DND-41 (cell line): ENCODE measurements at regions not wholly inside any gene's neighbourhood (a gene's known extent, or its start where the extent isn't known, plus 50 kb on each side); places are given as distances from the start of the nearest gene placed in this dataset.

Source experiments
- EZH2 ChIP-seq: IDR thresholded peaks from 3 replicates; pipeline ENCODE4 v1.6.1; 2012; ENCODE audit warnings: borderline replicate concordance, low read depth, mild to moderate bottlenecking, moderate library complexity, low read length, inconsistent platforms; ENCODE audit not compliant: severe bottlenecking
- TF ChIP-seq, protein P1 (sequence below): IDR thresholded peaks from 2 replicates; pipeline ENCODE4 v1.5.1; 2012; ENCODE audit warnings: borderline replicate concordance, low read length, moderate library complexity, mild to moderate bottlenecking; ENCODE audit not compliant: poor library complexity, severe bottlenecking; ENCODE audit errors: extremely low read depth

DNA sequence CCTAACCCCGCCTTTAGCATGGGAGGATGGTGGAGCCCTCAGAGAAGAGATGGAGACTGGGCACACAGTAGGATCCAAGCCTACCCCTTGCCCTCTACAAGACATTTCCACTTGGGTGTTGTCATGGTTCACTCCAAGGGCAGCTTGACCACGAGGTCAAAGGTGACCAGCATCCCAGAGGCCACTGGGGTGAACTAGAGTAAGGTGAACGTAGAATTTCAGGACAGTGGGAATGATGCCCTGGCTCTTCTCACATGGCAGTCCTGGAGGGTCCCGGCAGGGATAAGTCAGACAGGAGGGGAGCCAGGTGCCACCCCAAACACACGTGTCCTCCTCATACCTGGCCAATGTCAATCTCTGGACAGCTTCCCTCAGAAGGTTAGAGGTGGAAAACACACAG lies 274.2 kb upstream of the AGTR2 start:
- TF ChIP-seq, protein P1, sequence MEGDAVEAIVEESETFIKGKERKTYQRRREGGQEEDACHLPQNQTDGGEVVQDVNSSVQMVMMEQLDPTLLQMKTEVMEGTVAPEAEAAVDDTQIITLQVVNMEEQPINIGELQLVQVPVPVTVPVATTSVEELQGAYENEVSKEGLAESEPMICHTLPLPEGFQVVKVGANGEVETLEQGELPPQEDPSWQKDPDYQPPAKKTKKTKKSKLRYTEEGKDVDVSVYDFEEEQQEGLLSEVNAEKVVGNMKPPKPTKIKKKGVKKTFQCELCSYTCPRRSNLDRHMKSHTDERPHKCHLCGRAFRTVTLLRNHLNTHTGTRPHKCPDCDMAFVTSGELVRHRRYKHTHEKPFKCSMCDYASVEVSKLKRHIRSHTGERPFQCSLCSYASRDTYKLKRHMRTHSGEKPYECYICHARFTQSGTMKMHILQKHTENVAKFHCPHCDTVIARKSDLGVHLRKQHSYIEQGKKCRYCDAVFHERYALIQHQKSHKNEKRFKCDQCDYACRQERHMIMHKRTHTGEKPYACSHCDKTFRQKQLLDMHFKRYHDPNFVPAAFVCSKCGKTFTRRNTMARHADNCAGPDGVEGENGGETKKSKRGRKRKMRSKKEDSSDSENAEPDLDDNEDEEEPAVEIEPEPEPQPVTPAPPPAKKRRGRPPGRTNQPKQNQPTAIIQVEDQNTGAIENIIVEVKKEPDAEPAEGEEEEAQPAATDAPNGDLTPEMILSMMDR = no peak
- no peak for TF ChIP-seq EZH2
